Right lobe of liver (tissue), 4 donors: ENCODE measurements at regions not wholly inside any gene's neighbourhood (a gene's known extent, or its start where the extent isn't known, plus 50 kb on each side); places are given as distances from the start of the nearest gene placed in this dataset.

Source experiments
- CTCF ChIP-seq, 4 donors: fragments of 200-600 bp in 3 of 4; fragments of 450-650 bp in 1 of 4; IDR thresholded peaks; one replicate each; pipeline versions ENCODE4 v1.5.1 to v1.8.0; 2016 to 2022; ENCODE audit warnings: antibody characterized with exemption in 4 of 4, mild to moderate bottlenecking in 2 of 4
- POLR2A ChIP-seq: fragments of 450-650 bp; IDR thresholded peaks from one replicate; pipeline ENCODE4 v1.6.1; 2017; ENCODE audit warnings: antibody characterized with exemption, mild to moderate bottlenecking
- donor health status: DM: no; HTN: no; CAD: no.
- donor health status: DM: no; HTN: no; CAD: no.
- donor health status: DM: no; HTN: yes; CAD: no.

GRCh38 chr2:81870119-81870518, 1565.6 kb upstream of the LRRTM1 start:
- no peak for TF ChIP-seq CTCF (IDR thresholded peaks at IDR 0.05)
- no peak for TF ChIP-seq POLR2A
